ENCODE measurements at regions not wholly inside any gene's neighbourhood (a gene's known extent, or its start where the extent isn't known, plus 50 kb on each side); places are given as distances from the start of the nearest gene placed in this dataset.

DNA sequence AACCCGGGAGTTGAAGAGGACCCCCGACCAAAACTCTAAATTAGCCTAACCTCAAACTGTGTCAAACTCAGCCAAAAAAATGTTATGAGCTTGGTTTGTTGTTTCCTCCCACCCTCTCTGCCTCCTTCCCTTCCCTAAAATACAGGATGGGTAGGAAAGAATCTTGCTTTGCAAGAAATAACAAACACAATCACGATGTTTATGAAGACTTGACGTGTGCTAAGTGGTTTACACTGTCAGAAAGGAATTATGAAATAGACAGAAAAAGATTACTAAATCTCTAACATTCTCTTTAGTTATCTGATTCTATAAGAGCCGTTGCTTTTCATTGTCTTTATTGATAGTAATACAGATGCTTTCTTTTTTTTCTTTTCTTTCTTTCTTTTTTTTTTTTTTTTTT is 285.1 kb downstream of the BMP7 start:
- TF ChIP-seq POLR2AphosphoS5 (IDR thresholded peaks at IDR 0.05) (no peak), POLR2A (IDR thresholded peaks at IDR 0.05) (no peak), EP300 (IDR thresholded peaks at IDR 0.05) (no peak)
- TF ChIP-seq, protein P1, sequence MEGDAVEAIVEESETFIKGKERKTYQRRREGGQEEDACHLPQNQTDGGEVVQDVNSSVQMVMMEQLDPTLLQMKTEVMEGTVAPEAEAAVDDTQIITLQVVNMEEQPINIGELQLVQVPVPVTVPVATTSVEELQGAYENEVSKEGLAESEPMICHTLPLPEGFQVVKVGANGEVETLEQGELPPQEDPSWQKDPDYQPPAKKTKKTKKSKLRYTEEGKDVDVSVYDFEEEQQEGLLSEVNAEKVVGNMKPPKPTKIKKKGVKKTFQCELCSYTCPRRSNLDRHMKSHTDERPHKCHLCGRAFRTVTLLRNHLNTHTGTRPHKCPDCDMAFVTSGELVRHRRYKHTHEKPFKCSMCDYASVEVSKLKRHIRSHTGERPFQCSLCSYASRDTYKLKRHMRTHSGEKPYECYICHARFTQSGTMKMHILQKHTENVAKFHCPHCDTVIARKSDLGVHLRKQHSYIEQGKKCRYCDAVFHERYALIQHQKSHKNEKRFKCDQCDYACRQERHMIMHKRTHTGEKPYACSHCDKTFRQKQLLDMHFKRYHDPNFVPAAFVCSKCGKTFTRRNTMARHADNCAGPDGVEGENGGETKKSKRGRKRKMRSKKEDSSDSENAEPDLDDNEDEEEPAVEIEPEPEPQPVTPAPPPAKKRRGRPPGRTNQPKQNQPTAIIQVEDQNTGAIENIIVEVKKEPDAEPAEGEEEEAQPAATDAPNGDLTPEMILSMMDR (IDR thresholded peaks at IDR 0.05): no peak

Measured in suprapubic skin (tissue), 4 donors.